ENCODE measurements at regions not wholly inside any gene's neighbourhood (a gene's known extent, or its start where the extent isn't known, plus 50 kb on each side); places are given as distances from the start of the nearest gene placed in this dataset.

GRCh38 chr1:165052431-165052830, 304.1 kb downstream of the LMX1A start:
- TF ChIP-seq BHLHE40 (IDR thresholded peaks at IDR 0.05; ENCODE audit: low read depth, low read length) (no peak), MAFK (IDR thresholded peaks at IDR 0.05; ENCODE audit: partially characterized antibody) (no peak), RARB (CRISPR knock-in tag; IDR thresholded peaks at IDR 0.05) (no peak), CHD2 (IDR thresholded peaks at IDR 0.05; ENCODE audit: low read length, partially characterized antibody) (no peak), RNF2 (IDR thresholded peaks at IDR 0.05; ENCODE audit: borderline replicate concordance, low read depth) (no peak)
- FAIRE-seq = no peak
- no peaks in the 10 kb centered on the region for H3K4me1 ChIP-seq
- ChIA-PET CTCF (interaction anchor here (0.6 to 1.6 kb wide), 3 partner anchors 20 to 547 kb away, joined by 3 to 6 read pairs (median 3); no protein-coding TSS in a partner anchor), POLR2A (no interaction called here)
- H3K4me3 ChIP-seq = no peak overlapping the region
- H3K9me3 ChIP-seq = no peaks in the 10 kb centered on the region
- H3K27ac ChIP-seq = no peak overlapping the region
- no peak for ATAC-seq
- 57% methylated on average over 4 of the region's 4 CpGs for WGBS (ENCODE audit: missing lambda C conversion rate)
- DNase-seq (ENCODE audit: low read depth in 1 of 2, low spot score in 1 of 2) = no peak
- H3K4me2 ChIP-seq = no peak overlapping the region

- no peak overlapping the region for H3K4me3 ChIP-seq
- CTCF ChIA-PET = interaction anchor here (1.0 kb wide), 1 partner anchor 8 kb away, joined by 3 read pairs; no protein-coding TSS in a partner anchor
- WGBS (ENCODE audit: missing lambda C conversion rate) = 29% methylated on average over 5 of the region's 5 CpGs
- no peak overlapping the region for H3K4me2 ChIP-seq
- FAIRE-seq (no peak), ATAC-seq (no peak), DNase-seq (ENCODE audit: low read depth in 1 of 2, low spot score in 1 of 2) (no peak)
- H3K4me1 ChIP-seq = no peaks in the 10 kb centered on the region
- no peak for TF ChIP-seq MYC (IDR thresholded peaks at IDR 0.05; ENCODE audit: borderline replicate concordance, low read length)
- TF ChIP-seq BHLHE40 (IDR thresholded peaks at IDR 0.05; ENCODE audit: low read depth, low read length) = no peak
- TF ChIP-seq HMGXB4 (CRISPR knock-in tag; IDR thresholded peaks at IDR 0.05; ENCODE audit: borderline replicate concordance) = no peak
- no peak for TF ChIP-seq EP300 (IDR thresholded peaks at IDR 0.05)
- TF ChIP-seq CHD2 (IDR thresholded peaks at IDR 0.05; ENCODE audit: low read length, partially characterized antibody) = no peak
- no peak for TF ChIP-seq REST (IDR thresholded peaks at IDR 0.05)
- no peak for TF ChIP-seq HOXA7 (CRISPR knock-in tag; IDR thresholded peaks at IDR 0.05)
- no peak for TF ChIP-seq MAZ (IDR thresholded peaks at IDR 0.05; ENCODE audit: borderline replicate concordance, low read depth, low read length)
- TF ChIP-seq POLR2A (IDR thresholded peaks at IDR 0.05; ENCODE audit: low read length) = no peak
- TF ChIP-seq FOXS1 (CRISPR knock-in tag; IDR thresholded peaks at IDR 0.05) = no peak
- TF ChIP-seq TFCP2L1 (CRISPR knock-in tag; IDR thresholded peaks at IDR 0.05) = no peak
- no peak for TF ChIP-seq CEBPB (IDR thresholded peaks at IDR 0.05)
- no peak for TF ChIP-seq ZC3H11A (IDR thresholded peaks at IDR 0.05)
- no peak overlapping the region for H3K27ac ChIP-seq
- H3K9me3 ChIP-seq = no peaks in the 10 kb centered on the region
- POLR2A ChIA-PET = no interaction called here
Measured at GRCh38 chr1:165050246-165050645, 306.3 kb downstream of the LMX1A start.

GRCh38 chr1:165047994-165048393, 308.5 kb downstream of the LMX1A start:
- WGBS (ENCODE audit: missing lambda C conversion rate) = 46% methylated on average over 10 of the region's 10 CpGs
- TF ChIP-seq BHLHE40 (IDR thresholded peaks at IDR 0.05; ENCODE audit: low read depth, low read length) (no peak), HOXB13 (CRISPR knock-in tag; IDR thresholded peaks at IDR 0.05; ENCODE audit: low read depth) (no peak), SMC3 (IDR thresholded peaks at IDR 0.05) (no peak), POLR2A (IDR thresholded peaks at IDR 0.05; ENCODE audit: low read length) (no peak), FOXS1 (CRISPR knock-in tag; IDR thresholded peaks at IDR 0.05) (no peak), TFCP2L1 (CRISPR knock-in tag; IDR thresholded peaks at IDR 0.05) (no peak), CHD2 (IDR thresholded peaks at IDR 0.05; ENCODE audit: low read length, partially characterized antibody) (no peak), RARB (CRISPR knock-in tag; IDR thresholded peaks at IDR 0.05) (no peak), RCOR1 (IDR thresholded peaks at IDR 0.05; ENCODE audit: low read depth, low read length) (no peak), ZSCAN20 (CRISPR knock-in tag; IDR thresholded peaks at IDR 0.05) (no peak), NPAS2 (CRISPR knock-in tag; IDR thresholded peaks at IDR 0.05; ENCODE audit: borderline replicate concordance) (no peak), EHMT2 (IDR thresholded peaks at IDR 0.05; ENCODE audit: low read depth) (no peak), MAZ (IDR thresholded peaks at IDR 0.05; ENCODE audit: borderline replicate concordance, low read depth, low read length) (no peak), KDM5A (IDR thresholded peaks at IDR 0.05) (no peak)
- H3K4me3 ChIP-seq = no peak overlapping the region
- no peak overlapping the region for H3K4me2 ChIP-seq
- no peak for FAIRE-seq
- DNase-seq (ENCODE audit: low read depth in 1 of 2, low spot score in 1 of 2) = no peak
- no peak for ATAC-seq
- no peaks in the 10 kb centered on the region for H3K9me3 ChIP-seq
- H3K4me1 ChIP-seq = no peaks in the 10 kb centered on the region
- no peak overlapping the region for H3K27ac ChIP-seq
- ChIA-PET CTCF (no interaction called here), POLR2A (no interaction called here)
